GM19455 (cell line): ENCODE measurements at regions not wholly inside any gene's neighbourhood (a gene's known extent, or its start where the extent isn't known, plus 50 kb on each side); places are given as distances from the start of the nearest gene placed in this dataset.

Source experiments
- ATAC-seq: cut with Tn5 transposase; IDR thresholded peaks from one replicate; pipeline ENCODE4 v1.9.1; 2021; ENCODE audit not compliant: unreplicated experiment

DNA sequence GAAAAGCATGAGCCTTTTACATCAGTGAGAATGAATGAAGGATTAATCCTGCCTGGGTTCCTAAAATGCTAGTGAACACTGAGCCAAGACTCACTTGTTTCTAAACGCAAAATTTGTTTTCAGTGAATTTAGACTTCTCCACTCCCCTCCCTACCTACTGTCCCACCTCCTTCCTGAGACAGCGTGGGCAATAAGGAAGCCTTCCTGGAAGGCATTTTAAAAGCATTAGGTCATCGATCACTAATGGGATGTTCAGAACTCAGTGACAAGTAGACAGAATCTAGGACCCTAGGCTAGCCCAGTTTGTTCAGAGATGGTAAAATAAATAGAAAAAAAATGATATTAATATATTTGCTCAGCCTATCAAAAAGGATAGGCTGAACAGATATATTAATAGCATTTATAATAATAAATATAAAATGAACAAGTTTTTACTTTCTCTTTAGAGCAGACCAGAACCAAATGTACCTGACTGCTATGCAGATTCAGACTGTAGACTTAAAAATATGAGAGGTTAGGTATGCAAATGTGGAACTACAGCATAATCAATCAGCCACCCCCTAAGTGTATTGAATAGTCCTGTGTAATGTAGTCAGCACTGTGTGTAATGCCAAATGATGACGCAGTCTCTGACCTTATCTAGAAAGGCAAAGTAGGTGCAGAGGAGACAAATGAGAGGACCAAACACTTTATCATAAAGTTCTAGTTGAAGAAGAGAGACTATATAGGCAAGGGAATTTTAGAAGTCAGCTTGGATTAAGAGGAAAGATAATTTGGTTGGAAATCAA, 331.1 kb downstream of the GPAT3 start:
- no peak for ATAC-seq

DNA sequence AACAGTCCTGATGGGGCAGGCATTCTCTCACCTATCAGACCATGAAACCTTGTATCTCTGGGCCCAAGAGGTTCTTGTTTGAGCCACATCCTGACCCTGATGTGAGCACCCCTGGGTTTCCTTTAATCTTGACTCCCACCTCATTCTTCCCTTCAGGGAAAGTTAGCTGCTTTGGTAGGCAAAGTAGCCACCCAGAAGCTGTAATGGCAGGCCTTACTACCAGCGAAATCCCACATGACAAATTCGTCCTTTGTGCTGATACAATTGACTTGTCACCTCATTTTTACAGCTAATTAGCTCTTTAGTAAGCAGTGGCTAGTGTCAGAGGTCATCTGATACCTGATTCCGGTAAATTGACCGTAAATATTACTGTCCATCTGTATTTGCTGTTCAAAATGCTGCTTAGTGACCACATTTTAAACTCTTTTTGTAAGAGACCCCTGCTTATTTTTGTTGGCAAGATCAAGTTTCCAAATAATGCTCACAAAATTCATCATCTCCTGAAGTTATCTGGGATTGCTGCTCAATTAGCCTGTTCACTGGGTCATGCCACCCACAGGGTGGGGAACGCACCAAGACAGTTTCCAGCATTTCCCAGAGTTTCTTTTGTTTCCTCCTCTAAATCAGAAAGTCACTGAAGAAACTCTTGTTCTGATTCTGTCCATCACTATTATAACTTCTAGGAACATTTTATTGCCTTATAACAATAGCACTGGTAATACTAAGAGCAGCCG, 329.7 kb downstream of the GPAT3 start:
- ATAC-seq = no peak

DNA sequence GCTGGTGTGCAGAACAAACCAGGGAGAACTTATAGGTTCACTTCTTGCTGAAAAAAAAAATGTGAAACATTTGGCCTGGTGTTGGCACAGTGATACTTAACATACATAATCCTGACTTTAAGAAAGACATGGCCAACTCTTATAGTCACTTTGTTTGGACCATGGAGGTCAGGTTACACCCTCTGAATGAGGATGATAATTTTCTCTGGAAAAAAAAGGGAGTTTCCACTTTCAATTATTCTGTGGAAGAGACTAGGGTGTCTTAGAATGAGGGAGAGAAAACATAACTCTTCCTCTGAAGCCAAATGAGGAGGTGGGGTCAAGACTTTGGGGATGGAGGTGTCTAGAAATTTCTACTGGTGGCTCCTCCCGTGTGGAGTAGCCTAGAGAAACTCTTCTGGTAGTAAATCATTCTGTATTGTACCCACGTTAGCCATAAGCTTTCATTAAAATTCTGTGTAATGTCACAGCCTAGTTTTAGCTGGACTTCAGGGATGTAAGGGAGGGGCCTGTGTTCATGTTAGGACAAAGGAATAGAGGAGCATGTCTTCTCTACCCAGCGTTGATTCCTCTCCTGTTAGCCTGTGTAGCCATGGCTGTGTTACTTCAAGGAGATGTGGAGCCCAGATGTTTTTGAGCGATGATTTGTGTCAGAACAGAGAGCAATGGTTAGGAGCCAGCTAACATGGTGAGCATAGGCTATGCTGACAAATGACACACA, 328.3 kb downstream of the GPAT3 start:
- ATAC-seq = no peak

DNA sequence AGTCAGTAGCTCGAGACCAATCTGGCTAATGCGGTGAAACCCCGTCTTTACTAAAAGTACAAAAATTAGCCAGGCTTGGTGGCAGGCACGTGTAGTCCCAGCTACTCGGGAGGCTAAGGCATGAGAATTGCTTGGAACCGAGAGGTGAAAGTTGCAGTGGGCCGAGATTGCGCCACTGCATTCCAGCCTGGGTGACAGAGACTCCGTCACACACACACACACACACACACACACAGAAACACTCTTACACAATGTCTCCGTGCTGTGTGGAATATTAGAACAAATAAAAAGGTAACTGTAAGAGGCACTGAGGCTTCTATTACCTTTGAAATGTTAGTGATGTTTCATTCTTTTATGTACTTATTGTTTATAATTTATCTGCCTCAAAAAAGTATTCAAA, 326.6 kb downstream of the GPAT3 start:
- ATAC-seq = no peak

DNA sequence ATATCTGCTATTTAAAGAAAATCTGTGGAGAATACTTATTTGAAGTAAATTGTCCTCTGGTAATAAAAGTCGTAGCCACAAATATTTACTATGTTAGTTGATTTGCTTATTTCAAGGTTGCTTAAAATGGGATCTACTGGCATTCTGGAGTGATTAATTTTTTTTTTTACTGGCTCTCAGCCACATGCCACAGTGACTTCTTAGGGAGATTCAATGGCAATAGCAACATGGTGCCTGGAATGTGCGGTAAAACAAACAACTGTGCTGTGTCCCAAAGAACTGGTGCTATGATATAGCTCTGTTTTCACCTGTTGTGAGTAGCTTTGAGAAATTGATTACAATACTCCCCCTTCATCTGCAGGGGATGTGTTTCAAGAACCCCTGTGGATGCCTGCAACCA, 324.3 kb downstream of the GPAT3 start:
- ATAC-seq = no peak

DNA sequence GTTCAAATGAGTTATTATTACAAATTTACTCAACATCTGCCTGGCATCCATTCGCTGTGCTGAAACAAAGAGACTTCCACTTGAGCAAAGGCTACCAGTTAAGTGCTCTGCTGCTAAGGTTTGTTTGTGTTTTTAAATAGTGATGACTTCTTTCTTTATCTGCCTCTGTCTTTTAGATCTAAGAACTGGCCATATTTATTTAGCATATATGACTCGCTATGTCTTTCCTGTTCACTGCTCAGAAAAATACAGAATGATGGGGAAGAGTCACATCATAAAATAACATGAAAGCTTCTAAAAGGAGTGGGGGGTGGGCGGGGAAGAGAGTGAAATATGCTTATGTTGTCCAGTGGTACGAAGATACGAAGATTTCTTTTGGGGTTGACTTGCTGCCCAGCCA, 322.2 kb downstream of the GPAT3 start:
- no peak for ATAC-seq

DNA sequence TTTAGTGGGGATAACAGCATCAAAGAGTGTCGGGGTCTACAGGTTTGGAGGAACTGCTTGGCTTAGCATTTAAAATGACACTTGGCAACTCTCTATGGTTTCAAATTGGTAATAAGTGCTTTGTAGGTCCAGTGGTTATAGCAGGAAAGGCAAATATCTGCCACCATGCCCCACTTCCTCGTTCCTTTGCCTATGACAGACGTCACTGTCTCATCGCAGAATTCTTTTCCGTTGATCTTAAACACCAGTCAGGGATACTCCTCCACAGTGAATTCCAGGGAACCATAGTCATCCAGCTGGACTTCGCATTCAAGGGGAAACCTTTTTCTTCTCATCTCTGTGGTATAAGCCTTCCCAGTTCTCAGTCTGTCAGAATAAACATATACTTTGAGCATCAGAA, 319.1 kb downstream of the GPAT3 start:
- no peak for ATAC-seq

DNA sequence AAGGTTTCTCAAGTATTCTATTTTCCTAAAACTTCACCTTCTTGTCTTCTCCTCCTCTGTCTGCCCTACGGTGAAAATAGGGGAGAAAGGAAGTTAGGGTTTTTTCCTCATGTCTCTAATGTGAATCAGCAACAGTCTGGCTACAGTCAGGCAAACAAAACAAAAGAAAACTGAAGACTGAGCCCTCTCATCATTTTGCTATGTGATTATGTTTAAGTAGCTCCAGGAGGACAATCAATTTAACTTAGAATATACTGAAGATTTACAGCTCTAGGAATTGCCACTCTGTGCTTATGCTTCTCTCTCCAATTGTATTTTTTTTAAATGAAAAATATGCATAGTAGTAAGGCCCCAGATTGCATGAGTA, 316.2 kb downstream of the GPAT3 start:
- no peak for ATAC-seq

DNA sequence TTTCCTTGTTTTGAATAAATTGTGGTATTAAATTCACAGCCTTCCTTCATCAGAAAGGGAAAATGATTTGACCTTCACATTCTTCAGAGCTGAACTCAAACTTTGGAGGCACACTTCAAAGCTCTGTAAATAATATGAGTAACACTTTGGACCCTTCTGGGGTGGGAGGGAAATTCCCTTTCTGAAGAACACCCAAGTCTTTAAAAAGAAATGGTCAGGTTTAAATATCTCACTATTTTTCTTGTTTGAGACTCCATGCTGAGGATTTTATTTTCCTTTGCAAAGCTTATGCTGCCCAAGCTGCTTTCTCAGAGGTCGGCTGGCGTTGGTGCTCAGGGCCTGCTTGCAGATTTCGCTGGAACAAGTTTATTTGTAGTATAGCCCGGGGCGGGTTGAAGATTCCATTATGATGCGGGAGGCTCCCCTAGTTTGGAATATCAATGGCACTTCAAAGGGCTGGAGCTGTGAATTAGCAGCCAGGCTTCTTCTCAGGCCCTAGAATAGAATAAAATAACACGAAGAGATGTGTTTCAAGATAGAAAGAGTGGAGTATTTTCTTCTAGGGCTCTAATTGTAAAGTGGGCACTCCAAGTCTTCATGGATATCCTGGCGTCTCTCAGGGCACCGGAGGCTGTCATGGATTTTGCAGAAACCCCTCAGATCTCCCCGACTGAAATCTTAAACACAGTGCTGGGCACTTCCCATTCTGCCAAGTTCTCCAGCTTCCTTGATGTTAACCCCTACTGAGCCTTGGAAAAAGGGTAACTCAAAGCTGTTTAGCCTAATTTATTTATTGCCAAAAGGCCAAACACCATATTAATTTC, 315.6 kb downstream of the GPAT3 start:
- no peak for ATAC-seq

DNA sequence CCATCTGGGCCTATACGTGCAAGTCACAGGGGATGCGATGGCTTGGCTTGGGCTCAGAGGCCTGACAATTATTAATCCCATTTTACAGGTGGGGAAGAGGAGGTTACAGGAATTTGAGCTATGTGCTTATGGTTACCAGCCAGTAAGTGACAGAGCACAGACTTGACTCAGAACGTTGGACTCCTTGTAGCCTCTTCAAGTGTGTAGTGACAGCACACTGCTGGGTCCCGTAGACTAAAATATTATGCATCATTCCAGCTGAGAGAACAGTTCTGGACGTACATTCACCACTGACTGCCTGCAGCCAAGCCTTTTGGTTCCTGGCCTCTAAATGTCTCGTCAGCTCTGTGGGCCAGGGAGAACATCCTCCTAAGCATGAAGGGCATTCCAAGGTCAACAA, 314.5 kb downstream of the GPAT3 start:
- no peak for ATAC-seq

DNA sequence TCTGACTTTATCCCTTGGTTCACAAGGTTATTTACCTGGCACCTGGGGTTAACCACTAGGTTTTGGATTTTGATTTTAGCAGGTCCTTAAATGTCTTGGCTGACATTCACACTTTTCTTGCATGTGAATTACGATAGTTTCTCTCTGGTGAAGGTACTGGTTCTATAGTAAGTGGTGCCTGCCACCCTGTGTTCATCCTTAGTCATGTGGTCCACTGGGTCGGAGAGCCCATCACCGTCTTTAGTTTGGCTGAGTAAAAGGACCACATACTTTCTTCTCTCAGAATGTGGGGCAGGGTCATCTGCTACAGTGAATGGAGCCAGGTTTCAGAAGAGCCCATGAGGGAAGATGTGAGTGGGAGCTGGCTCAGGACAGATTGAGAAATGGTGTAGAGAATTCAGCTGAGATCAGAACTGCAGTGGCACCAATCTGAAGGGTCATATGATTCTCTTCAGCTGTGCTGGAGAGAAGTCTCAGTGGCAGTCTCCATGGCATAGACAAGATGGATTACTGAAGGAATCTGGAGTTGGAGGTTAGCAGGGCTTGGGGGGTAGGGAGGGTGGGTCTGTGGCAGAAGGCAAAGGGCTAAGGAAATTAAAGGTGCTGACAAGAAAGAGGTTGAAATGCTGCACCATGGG, 310.4 kb downstream of the GPAT3 start:
- no peak for ATAC-seq

DNA sequence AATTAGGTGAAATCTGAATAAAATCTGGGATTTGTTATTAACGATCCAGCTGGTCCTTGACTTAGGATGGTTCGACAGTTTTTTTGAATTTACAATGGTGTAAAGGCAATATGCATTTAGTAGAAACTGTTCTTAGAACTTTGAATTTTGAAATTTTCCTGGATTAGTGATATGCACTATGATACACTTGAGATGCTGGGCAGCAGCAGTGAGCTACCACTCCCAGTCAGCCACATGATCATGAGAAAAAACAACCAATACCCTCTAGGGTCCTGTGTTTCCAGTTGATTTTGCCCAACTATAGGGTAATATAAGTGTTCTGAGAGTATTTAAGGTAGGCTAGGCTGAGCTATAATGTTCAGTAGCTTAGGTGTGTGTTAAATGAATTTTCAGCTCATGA, 303.7 kb downstream of the GPAT3 start:
- no peak for ATAC-seq

DNA sequence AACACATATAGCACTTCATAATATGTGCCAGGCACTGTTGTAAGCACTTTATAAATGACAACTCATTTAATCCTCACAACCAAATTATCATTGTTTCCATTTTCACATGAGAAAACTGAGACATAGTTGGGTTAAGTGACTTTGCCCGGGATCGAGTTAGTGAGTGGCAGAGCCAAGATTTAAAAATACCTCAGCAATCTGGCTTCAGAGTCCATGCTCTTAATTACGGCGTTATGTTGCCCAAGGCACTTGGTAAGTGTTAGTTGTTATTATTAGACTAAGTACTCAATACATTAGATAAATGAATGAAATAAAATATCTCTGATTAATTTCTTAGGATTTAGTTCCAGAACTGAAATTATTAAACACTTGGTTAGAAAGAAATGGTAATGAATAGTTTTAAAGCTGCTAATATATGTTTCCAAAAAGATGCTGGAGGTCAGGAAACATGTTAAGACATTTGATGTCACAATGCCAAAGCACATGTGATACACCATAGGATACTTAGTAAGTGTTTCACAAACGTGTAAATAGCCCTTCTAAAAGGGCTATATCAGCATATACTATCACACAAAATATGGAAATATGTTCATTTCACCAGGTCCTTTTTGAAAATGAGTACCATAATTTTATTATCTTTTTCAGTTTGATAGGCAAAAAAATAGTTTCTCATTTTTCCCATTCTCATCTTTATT, 301.9 kb downstream of the GPAT3 start:
- ATAC-seq = no peak

DNA sequence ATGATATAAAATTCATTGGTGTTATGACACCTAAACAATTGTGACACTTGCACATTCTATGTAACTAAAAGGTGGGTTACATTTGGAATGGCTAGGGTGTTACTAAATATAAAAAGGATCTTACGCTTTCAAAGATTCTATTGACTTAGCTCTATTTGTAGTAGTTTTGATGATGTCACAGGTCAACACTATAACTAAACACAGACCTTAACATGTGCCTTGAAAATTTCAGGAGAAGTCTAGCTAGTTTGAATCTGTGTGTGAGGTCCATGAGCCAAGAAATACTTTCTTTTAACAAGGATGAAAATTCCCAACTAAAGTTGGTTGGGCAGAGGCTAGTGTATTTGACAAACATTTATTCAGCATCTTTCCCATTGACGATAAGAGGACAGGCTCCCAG, 298.0 kb downstream of the GPAT3 start:
- ATAC-seq = no peak

DNA sequence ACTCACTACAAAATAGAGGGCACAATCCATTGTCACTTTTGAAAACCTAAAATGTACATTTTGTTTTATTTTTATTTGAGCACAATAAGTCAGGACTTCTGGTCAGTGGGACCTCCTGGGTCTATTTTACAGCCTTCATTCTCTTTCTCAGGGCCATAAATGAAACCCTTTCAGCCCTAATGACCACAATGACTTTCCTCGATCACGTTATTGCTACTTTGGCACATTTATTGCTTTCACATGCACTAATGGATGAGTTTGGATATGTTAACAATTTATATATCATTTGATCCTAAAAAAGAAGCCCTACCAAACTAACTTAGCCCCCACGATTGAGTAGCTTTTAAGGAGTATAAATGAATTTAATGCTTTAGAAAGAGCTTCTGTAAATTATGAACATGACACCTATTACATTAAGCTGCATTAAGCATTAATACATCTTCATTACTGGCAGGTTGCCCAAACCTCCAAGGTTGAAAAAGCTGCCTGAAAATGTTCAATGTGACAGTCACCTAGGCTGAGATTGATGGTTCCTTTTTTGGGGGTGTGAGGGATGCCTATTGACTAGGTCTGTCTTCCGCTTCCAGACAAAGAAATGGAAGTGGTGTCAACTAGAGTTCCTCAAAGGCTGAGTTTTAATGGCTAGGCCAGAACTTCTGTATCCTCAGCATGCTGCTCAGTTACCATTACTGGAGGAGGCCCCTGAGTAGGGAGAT, 296.4 kb downstream of the GPAT3 start:
- ATAC-seq = no peak

DNA sequence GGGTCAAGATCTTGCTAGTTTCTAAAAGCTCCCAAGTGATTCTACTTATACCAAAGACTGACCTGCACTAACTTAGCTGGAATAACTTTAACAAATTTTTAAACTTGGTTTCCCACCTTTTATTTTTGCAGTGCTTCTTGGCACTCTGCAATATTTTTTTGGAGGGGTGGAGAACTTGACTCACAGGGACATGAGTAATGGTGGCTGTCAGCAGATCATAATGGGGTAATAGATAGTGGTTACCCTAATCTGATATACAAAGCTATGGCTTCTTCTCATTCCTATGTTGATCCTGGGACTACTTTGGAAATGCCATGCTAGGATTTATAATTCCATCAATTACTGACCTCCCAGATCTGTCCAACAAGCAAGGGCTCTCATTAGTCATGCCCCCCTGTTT, 295.7 kb downstream of the GPAT3 start:
- ATAC-seq = no peak

DNA sequence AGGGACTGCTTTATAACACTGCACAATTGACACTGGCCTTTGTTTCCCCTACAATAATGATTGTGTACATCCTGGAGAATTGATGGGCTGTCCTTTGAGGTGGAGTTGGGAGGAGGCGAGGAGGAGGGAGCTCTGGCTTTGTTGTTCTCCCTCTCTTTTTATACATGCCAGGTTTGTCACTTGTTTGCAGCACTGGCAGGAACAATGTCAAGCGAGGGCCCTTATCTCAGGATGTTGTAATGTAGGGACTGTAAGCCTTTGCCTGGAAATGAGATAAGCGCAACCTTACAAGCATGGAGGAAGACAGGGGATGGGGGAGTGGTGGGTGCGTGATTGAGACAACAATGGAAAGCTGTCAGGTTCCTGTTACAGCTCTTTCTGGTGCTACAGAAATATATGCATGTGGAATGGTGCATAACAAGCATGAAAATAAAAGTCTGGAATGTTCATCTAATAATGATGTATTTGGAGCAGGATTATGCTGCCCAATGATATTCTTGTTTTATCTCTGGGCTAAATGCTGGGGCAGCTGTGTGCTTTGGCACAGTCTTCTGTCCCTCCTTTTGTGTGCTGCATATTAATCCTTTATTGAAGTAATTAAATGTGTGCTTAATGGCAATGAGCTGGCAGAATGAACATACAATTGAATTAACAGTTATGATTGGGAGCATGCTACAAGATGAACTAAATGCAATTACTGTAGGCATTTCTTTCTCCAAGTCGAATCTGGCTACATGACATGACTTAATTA, 294.4 kb downstream of the GPAT3 start:
- no peak for ATAC-seq

DNA sequence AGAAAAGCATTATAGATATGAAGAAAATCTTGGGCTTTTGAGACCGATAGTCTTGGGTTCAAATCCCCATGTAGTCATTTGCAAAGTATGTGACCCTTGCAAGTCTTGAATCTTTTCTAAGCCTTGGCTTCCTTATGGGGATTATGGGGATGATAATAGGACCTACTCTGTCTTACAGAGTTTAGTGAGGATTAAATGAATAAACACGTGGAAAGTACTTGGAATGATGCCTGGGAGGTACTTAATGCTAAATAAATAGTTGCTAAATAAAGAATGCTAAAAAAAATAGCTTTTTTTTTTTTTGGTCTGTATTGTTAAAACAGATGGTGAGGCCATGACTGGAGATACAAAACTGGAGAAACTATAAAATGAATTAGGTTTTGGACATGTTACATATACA, 292.7 kb downstream of the GPAT3 start:
- no peak for ATAC-seq

DNA sequence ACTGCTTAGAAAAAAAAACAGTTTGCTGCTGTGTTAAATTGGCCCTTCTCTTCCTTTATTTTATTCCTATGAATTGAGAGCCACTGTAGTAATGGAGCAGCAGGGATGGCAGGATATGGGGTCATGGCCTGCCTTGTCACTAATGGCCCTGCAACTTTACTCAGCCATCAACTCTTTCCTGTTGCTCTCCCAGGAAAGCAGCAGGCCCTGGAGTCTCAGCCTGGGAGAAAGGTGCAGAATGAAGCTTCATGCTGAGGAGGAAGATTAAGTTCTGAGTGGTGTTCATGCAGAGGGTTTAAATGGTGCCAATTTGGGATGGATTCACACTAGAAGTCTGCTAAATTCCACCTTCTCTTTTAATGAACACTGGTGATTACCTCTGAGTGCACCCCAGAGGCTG, 285.6 kb downstream of the GPAT3 start:
- ATAC-seq = no peak
